Activated T-cell treated with anti-CD3 and anti-CD28 coated beads, Interleukin-2, amount 50 U/mL, for 4 hours (primary cell): ENCODE measurements at regions not wholly inside any gene's neighbourhood (a gene's known extent, or its start where the extent isn't known, plus 50 kb on each side); places are given as distances from the start of the nearest gene placed in this dataset.
"Not testable (repeated sequence)": the region's sequence is repeated elsewhere in the genome, so short reads cannot be mapped to it uniquely, and the experiment has no call there.

Experiments used
- ATAC-seq, 2 donors: fragments of 200-7000 bp; cut with Tn5 transposase; one replicate each; pipeline ENCODE4 v1.10.0; 2021
- DNase-seq: peaks from one replicate; pipeline ENCODE4 v3.0.0-alpha.2; 2020
- H3K27me3 Mint-ChIP-seq: one replicate; pipeline ENCODE4 v1.8.0; 2021; ENCODE audit warnings: low read depth, mixed read lengths
- H3K36me3 Mint-ChIP-seq: one replicate; pipeline ENCODE4 v1.8.0; 2022; ENCODE audit warnings: mixed read lengths; ENCODE audit not compliant: insufficient read depth
- H3K4me1 Mint-ChIP-seq: one replicate; pipeline ENCODE4 v1.8.0; 2021; ENCODE audit warnings: low read depth, mixed read lengths
- H3K4me3 Mint-ChIP-seq: one replicate; pipeline ENCODE4 v1.8.0; 2021; ENCODE audit warnings: mild to moderate bottlenecking, moderate library complexity, mixed read lengths
- H3K9me3 Mint-ChIP-seq: one replicate; pipeline ENCODE4 v1.8.0; 2021; ENCODE audit warnings: mixed read lengths

- H3K9me3 Mint-ChIP-seq = no peaks in the 10 kb centered on the region
- DNase-seq = no peak
- peaks cover 1% of the 10 kb centered on the region for H3K27me3 Mint-ChIP-seq
- ATAC-seq = no peak
- no peaks in the 10 kb centered on the region for H3K4me1 Mint-ChIP-seq
- no peak overlapping the region for H3K4me3 Mint-ChIP-seq
- no peaks in the 10 kb centered on the region for H3K36me3 Mint-ChIP-seq
Observed at GRCh38 chr17:71440513-71440912, 680.3 kb upstream of the SOX9 start.

- Mint-ChIP-seq H3K4me3 (no peak overlapping the region), H3K27me3 (peaks cover 1% of the 10 kb centered on the region), H3K36me3 (no peaks in the 10 kb centered on the region), H3K4me1 (no peaks in the 10 kb centered on the region), H3K9me3 (no peaks in the 10 kb centered on the region)
- ATAC-seq (no peak), DNase-seq (no peak)
Observed at GRCh38 chr17:71441098-71441497, 679.7 kb upstream of the SOX9 start.

- peaks cover 1% of the 10 kb centered on the region for H3K27me3 Mint-ChIP-seq
- no peaks in the 10 kb centered on the region for H3K36me3 Mint-ChIP-seq
- no peak for DNase-seq
- no peak overlapping the region for H3K4me3 Mint-ChIP-seq
- H3K4me1 Mint-ChIP-seq = no peaks in the 10 kb centered on the region
- no peaks in the 10 kb centered on the region for H3K9me3 Mint-ChIP-seq
- no peak for ATAC-seq
Observed at GRCh38 chr17:71444078-71444477, 676.7 kb upstream of the SOX9 start.

GRCh38 chr17:71446645-71447437 is 674.0 kb upstream of the SOX9 start:
- no peak overlapping the region for H3K4me3 Mint-ChIP-seq
- no peak for DNase-seq

GRCh38 chr17:71447644-71448043 is 673.2 kb upstream of the SOX9 start:
- H3K4me1 Mint-ChIP-seq = no peaks in the 10 kb centered on the region
- no peak for ATAC-seq
- peaks cover 5% of the 10 kb centered on the region for H3K9me3 Mint-ChIP-seq
- H3K27me3 Mint-ChIP-seq = no peaks in the 10 kb centered on the region
- no peak for DNase-seq
- H3K36me3 Mint-ChIP-seq = no peaks in the 10 kb centered on the region
- no peak overlapping the region for H3K4me3 Mint-ChIP-seq

More at GRCh38 chr17:71446645-71447437, 674.0 kb upstream of the SOX9 start:
- ATAC-seq = no peak
- Mint-ChIP-seq H3K36me3 (no peaks in the 10 kb centered on the region), H3K4me1 (no peaks in the 10 kb centered on the region), H3K9me3 (peaks cover 5% of the 10 kb centered on the region), H3K27me3 (no peaks in the 10 kb centered on the region)

GRCh38 chr17:71450657-71451056 is 670.2 kb upstream of the SOX9 start:
- DNase-seq, H3K27me3 Mint-ChIP-seq, H3K36me3 Mint-ChIP-seq, H3K4me1 Mint-ChIP-seq, H3K4me3 Mint-ChIP-seq, H3K9me3 Mint-ChIP-seq, ATAC-seq: not testable (repeated sequence)

- H3K9me3 Mint-ChIP-seq = peaks cover 5% of the 10 kb centered on the region
- DNase-seq = no peak
- no peak for ATAC-seq
- H3K4me1 Mint-ChIP-seq = no peaks in the 10 kb centered on the region
- no peaks in the 10 kb centered on the region for H3K36me3 Mint-ChIP-seq
- H3K27me3 Mint-ChIP-seq = no peaks in the 10 kb centered on the region
- H3K4me3 Mint-ChIP-seq = no peak overlapping the region
Observed at GRCh38 chr17:71453876-71454422, 666.9 kb upstream of the SOX9 start.

- DNase-seq = no peak
- Mint-ChIP-seq H3K36me3 (no peaks in the 10 kb centered on the region), H3K27me3 (no peaks in the 10 kb centered on the region), H3K4me1 (no peaks in the 10 kb centered on the region), H3K4me3 (no peak overlapping the region), H3K9me3 (no peaks in the 10 kb centered on the region)
- ATAC-seq = no peak
Observed at GRCh38 chr17:71455219-71455618, 665.6 kb upstream of the SOX9 start.

GRCh38 chr17:71458322-71458721 is 662.5 kb upstream of the SOX9 start:
- no peak overlapping the region for H3K4me3 Mint-ChIP-seq
- no peaks in the 10 kb centered on the region for H3K36me3 Mint-ChIP-seq
- no peaks in the 10 kb centered on the region for H3K27me3 Mint-ChIP-seq
- peaks cover 4% of the 10 kb centered on the region for H3K9me3 Mint-ChIP-seq
- DNase-seq (no peak), ATAC-seq (no peak)
- no peaks in the 10 kb centered on the region for H3K4me1 Mint-ChIP-seq

GRCh38 chr17:71460943-71461342 is 659.9 kb upstream of the SOX9 start:
- ATAC-seq = no peak
- Mint-ChIP-seq H3K4me3 (no peak overlapping the region), H3K4me1 (no peaks in the 10 kb centered on the region), H3K36me3 (no peaks in the 10 kb centered on the region), H3K27me3 (no peaks in the 10 kb centered on the region), H3K9me3 (peaks cover 4% of the 10 kb centered on the region)
- no peak for DNase-seq

GRCh38 chr17:71461498-71462169 is 659.2 kb upstream of the SOX9 start:
- Mint-ChIP-seq H3K27me3 (no peaks in the 10 kb centered on the region), H3K4me1 (no peaks in the 10 kb centered on the region), H3K9me3 (peaks cover 4% of the 10 kb centered on the region), H3K36me3 (no peaks in the 10 kb centered on the region), H3K4me3 (no peak overlapping the region)
- DNase-seq = no peak
- ATAC-seq = no peak

- H3K27me3 Mint-ChIP-seq = no peaks in the 10 kb centered on the region
- H3K9me3 Mint-ChIP-seq = peaks cover 4% of the 10 kb centered on the region
- H3K4me1 Mint-ChIP-seq = no peaks in the 10 kb centered on the region
- ATAC-seq = no peak
- H3K36me3 Mint-ChIP-seq = no peaks in the 10 kb centered on the region
- no peak overlapping the region for H3K4me3 Mint-ChIP-seq
- DNase-seq = no peak
Observed at GRCh38 chr17:71464241-71464640, 656.6 kb upstream of the SOX9 start.

GRCh38 chr17:71464751-71465150 is 656.1 kb upstream of the SOX9 start:
- Mint-ChIP-seq H3K36me3 (no peaks in the 10 kb centered on the region), H3K27me3 (no peaks in the 10 kb centered on the region), H3K9me3 (peaks cover 4% of the 10 kb centered on the region), H3K4me1 (no peaks in the 10 kb centered on the region), H3K4me3 (no peak overlapping the region)
- DNase-seq (no peak), ATAC-seq (no peak)

- DNase-seq (no peak), ATAC-seq (no peak)
- H3K27me3 Mint-ChIP-seq = no peaks in the 10 kb centered on the region
- no peak overlapping the region for H3K4me3 Mint-ChIP-seq
- H3K9me3 Mint-ChIP-seq = no peaks in the 10 kb centered on the region
- no peaks in the 10 kb centered on the region for H3K36me3 Mint-ChIP-seq
- no peaks in the 10 kb centered on the region for H3K4me1 Mint-ChIP-seq
Observed at GRCh38 chr17:71467719-71468118, 653.1 kb upstream of the SOX9 start.

GRCh38 chr17:71470062-71470461 is 650.8 kb upstream of the SOX9 start:
- H3K27me3 Mint-ChIP-seq = no peaks in the 10 kb centered on the region
- no peak for ATAC-seq
- no peaks in the 10 kb centered on the region for H3K4me1 Mint-ChIP-seq
- no peaks in the 10 kb centered on the region for H3K9me3 Mint-ChIP-seq
- no peak for DNase-seq
- H3K36me3 Mint-ChIP-seq = no peaks in the 10 kb centered on the region
- no peak overlapping the region for H3K4me3 Mint-ChIP-seq
